Sigmoid colon (tissue), 4 donors: ENCODE measurements at regions not wholly inside any gene's neighbourhood (a gene's known extent, or its start where the extent isn't known, plus 50 kb on each side); places are given as distances from the start of the nearest gene placed in this dataset.

ENCODE experiments used
- CTCF ChIP-seq, 4 experiments: fragments of 450-650 bp in 3 of 4; fragments of 200-600 bp in 1 of 4; IDR thresholded peaks; one replicate each; pipeline ENCODE4 v1.5.1; 2016 to 2019; ENCODE audit warnings: antibody characterized with exemption in 4 of 4, mild to moderate bottlenecking in 3 of 4, moderate library complexity in 2 of 4
- EP300 ChIP-seq, 4 donors: sonication (generic); formaldehyde crosslinking; IDR thresholded peaks; one replicate each; pipeline ENCODE4 v1.6.1; 2017; ENCODE audit warnings: antibody characterized with exemption in 4 of 4
- POLR2A ChIP-seq, 2 donors: fragments of 450-650 bp; IDR thresholded peaks; one replicate each; pipeline ENCODE4 v1.6.1; 2016; ENCODE audit warnings: antibody characterized with exemption in 2 of 2, mild to moderate bottlenecking in 2 of 2, moderate library complexity in 2 of 2

GRCh38 chr4:38455092-38455862 lies 208.7 kb upstream of the KLF3 start:
- no peak for TF ChIP-seq CTCF (IDR thresholded peaks at IDR 0.05)
- no peak for TF ChIP-seq EP300 (IDR thresholded peaks at IDR 0.05)
- no peak for TF ChIP-seq POLR2A (IDR thresholded peaks at IDR 0.05)
